ENCODE measurements at regions not wholly inside any gene's neighbourhood (a gene's known extent, or its start where the extent isn't known, plus 50 kb on each side); places are given as distances from the start of the nearest gene placed in this dataset.

DNA sequence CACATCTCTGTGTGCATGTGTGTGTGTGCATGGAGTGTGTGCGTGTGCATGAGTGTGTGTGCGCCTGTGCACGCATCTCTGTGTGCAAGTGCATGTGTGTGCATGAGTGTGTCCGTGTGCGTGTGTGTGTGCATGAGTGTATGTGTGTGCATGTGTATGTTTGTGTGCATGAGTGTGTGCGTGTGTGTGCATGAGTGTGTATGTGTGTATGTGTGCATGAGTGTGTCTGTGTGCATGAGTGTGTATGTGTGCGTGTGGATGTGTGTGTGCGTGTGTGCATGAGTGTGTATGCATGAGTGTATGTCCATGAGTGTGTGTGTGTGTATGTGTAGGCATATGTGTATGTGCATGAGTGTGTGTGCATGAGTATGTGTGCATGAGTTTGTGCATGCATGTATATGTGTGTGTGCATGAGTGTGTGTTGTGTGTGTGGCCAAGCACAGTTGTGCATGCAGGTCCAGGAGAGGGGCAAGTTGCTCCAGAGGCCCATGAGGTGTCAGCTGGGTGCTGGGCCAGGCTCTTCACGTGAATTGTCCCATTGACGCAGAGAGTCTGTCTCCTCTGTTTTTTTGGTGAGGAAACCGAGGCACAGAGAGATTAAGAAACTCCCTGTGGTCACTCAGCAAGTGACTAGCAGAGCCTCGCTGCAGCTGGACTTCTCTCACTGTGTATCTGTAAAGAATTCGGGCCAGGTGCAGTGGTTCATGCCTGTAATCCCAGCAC is 75.5 kb downstream of the ASB1 start:
- Histone ChIP-seq H2AFZ (ENCODE audit: low read depth, low read length) (no peak overlapping the region), H3K9ac (ENCODE audit: low read length) (no peak overlapping the region), H3K9me3 (ENCODE audit: insufficient read depth, low read length) (no peaks in the 10 kb centered on the region), H3K27me3 (ENCODE audit: low read depth, low read length) (no peaks in the 10 kb centered on the region), H4K20me1 (ENCODE audit: insufficient read depth, low read length) (no peaks in the 10 kb centered on the region), H3K27ac (ENCODE audit: low read length) (no peak overlapping the region), H3K36me3 (replicated peaks; ENCODE audit: low read depth, low read length) (no peaks in the 10 kb centered on the region), H3K79me2 (ENCODE audit: low read length) (no peaks in the 10 kb centered on the region), H3K4me3 (ENCODE audit: low read length) (no peak overlapping the region), H3K4me2 (ENCODE audit: low read length) (no peak overlapping the region), H3K4me1 (ENCODE audit: low read length) (no peaks in the 10 kb centered on the region)
- TF ChIP-seq, protein P1, sequence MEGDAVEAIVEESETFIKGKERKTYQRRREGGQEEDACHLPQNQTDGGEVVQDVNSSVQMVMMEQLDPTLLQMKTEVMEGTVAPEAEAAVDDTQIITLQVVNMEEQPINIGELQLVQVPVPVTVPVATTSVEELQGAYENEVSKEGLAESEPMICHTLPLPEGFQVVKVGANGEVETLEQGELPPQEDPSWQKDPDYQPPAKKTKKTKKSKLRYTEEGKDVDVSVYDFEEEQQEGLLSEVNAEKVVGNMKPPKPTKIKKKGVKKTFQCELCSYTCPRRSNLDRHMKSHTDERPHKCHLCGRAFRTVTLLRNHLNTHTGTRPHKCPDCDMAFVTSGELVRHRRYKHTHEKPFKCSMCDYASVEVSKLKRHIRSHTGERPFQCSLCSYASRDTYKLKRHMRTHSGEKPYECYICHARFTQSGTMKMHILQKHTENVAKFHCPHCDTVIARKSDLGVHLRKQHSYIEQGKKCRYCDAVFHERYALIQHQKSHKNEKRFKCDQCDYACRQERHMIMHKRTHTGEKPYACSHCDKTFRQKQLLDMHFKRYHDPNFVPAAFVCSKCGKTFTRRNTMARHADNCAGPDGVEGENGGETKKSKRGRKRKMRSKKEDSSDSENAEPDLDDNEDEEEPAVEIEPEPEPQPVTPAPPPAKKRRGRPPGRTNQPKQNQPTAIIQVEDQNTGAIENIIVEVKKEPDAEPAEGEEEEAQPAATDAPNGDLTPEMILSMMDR (IDR thresholded peaks at IDR 0.05; ENCODE audit: low read depth, low read length), result no peak
- no peak for TF ChIP-seq EZH2phosphoT487 (IDR thresholded peaks at IDR 0.05; ENCODE audit: low read depth)

DNA sequence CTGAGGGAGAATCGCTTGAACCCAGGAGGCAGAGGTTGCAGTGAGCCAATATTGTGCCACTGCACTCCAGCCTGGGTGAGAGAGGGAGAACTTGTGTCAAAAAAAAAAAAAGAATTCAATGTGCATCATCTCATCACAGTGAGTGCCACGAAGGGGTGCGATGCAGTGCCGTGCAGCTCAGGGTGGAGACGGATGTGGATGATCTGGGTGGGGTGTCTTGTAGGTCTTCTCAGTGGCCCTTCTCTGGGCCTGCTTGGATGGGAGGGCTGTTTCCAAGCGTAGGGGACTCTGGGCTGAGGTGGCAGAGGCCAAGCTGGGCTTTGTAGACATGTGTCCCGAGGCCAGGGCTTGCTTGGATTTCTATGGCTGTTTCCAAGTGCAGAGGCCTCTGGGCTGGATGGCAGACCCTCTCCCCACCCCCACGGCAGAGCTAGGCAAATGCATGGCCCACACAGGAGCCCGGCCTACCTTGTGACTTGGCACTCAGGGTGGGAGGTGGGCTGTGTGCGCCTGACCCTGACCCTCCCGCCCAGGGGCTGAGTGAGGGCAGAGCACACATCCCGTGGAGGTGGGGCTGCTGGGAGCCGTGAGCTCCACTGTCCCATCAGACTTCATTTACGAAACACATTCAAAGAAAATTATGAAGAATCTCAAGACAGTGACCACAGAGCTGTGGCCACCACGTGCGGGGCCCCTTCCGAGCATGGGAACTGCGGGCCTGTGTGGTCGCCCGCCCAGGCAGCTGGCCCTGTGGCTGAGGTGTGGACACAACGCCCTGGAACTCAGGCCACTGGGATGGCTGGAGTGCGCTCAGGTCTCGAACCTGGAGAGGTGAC is 76.4 kb downstream of the ASB1 start:
- TF ChIP-seq, protein P1 (IDR thresholded peaks at IDR 0.05; ENCODE audit: low read depth, low read length), result no peak
- Histone ChIP-seq H3K4me3 (ENCODE audit: low read length) (no peak overlapping the region), H3K79me2 (ENCODE audit: low read length) (no peaks in the 10 kb centered on the region), H3K9ac (ENCODE audit: low read length) (no peak overlapping the region), H3K4me2 (ENCODE audit: low read length) (no peak overlapping the region), H3K36me3 (replicated peaks; ENCODE audit: low read depth, low read length) (no peaks in the 10 kb centered on the region), H3K9me3 (ENCODE audit: insufficient read depth, low read length) (no peaks in the 10 kb centered on the region), H2AFZ (ENCODE audit: low read depth, low read length) (no peak overlapping the region), H3K27ac (ENCODE audit: low read length) (no peak overlapping the region), H4K20me1 (ENCODE audit: insufficient read depth, low read length) (no peaks in the 10 kb centered on the region), H3K27me3 (ENCODE audit: low read depth, low read length) (no peaks in the 10 kb centered on the region), H3K4me1 (ENCODE audit: low read length) (no peaks in the 10 kb centered on the region)

DNA sequence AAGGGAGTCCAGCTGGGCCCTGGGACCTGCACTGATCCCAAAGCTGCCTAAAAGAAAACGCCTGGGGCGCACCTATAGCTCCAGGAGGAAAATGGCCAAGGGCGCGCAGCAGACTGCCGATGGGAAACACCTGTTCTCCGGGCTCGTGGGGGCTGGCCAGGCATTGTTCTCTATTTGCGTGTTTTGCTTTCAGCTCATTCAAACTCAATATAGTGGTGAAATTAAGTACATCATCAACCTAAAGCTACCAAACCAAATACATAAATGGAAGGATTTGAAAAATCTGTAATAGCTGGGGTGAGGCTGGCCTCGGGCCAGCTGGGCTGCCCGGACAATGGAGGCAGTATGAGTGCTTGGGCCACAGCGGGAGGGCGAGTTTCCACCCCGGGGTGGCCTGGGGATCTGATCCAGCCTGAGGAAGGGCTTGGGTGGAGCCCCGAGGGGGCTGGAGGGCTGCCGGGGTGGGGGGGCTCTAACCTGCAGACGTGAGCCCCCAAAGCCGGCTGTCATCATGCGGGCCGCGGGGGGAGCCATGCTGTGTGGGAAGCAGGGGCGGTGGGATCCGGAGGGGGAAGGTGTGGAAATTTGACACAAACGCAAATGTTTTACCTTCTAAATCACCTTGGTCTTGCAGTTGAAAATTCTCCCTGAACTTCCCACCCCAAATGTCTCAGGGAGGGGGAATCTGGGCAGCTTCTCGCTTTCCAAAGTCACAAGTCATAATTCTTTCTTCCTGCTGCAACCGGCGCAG is 77.6 kb downstream of the ASB1 start:
- TF ChIP-seq EZH2phosphoT487 (IDR thresholded peaks at IDR 0.05; ENCODE audit: low read depth), result no peak
- TF ChIP-seq, protein P1 (IDR thresholded peaks at IDR 0.05; ENCODE audit: low read depth, low read length), result no peak
- H3K9me3 ChIP-seq (ENCODE audit: insufficient read depth, low read length), result no peaks in the 10 kb centered on the region
- H3K4me2 ChIP-seq (ENCODE audit: low read length), result no peak overlapping the region
- no peak overlapping the region for H3K9ac ChIP-seq (ENCODE audit: low read length)
- H4K20me1 ChIP-seq (ENCODE audit: insufficient read depth, low read length), result no peaks in the 10 kb centered on the region
- no peak overlapping the region for H3K4me3 ChIP-seq (ENCODE audit: low read length)
- no peaks in the 10 kb centered on the region for H3K36me3 ChIP-seq (replicated peaks; ENCODE audit: low read depth, low read length)
- H3K27me3 ChIP-seq (ENCODE audit: low read depth, low read length), result no peaks in the 10 kb centered on the region
- no peak overlapping the region for H2AFZ ChIP-seq (ENCODE audit: low read depth, low read length)
- no peaks in the 10 kb centered on the region for H3K4me1 ChIP-seq (ENCODE audit: low read length)
- no peaks in the 10 kb centered on the region for H3K79me2 ChIP-seq (ENCODE audit: low read length)
- no peak overlapping the region for H3K27ac ChIP-seq (ENCODE audit: low read length)
